ENCODE measurements at regions not wholly inside any gene's neighbourhood (a gene's known extent, or its start where the extent isn't known, plus 50 kb on each side); places are given as distances from the start of the nearest gene placed in this dataset.
"Not testable (repeated sequence)": the region's sequence is repeated elsewhere in the genome, so short reads cannot be mapped to it uniquely, and the experiment has no call there.

DNA sequence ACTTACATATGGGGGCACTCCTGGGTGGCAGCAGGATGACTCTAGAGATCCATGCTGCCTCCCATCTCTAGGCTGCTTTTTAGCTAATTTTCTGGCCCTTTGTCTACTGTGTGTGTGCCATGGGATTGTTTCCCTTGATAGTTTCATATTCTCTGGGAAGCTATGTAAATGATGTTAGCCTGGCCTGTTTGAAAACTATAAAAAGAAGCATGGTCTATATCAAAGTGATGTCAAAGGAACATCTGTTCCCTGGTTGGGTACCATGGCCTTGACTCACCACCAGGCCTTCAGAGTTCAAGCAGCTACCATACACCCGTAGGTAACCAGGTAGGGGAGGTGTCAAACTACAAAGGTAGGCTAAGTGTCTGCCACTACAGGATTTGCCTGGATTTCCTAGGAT, 310.4 kb downstream of the FRK start:
- H3K4me2 ChIP-seq (ENCODE audit: low read depth, low read length) = no peak overlapping the region

DNA sequence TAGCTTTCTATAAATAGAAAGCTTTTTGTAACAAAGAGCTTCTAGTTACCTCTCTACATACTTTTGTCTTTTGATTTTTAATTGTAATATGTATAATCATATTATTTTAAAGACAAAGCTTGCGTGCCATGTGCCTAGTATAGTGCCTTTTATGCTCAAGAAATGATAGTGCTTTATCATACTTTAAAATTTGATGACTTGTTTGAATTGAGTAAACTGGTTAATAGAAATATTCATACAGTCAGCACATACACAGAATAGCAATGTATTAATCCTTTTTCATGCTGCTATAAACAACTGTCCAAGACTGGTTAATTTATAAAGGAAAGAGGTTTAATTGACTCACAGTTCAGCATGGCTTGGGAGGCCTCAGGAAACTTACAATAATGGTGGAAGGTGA, 313.0 kb downstream of the FRK start:
- TF ChIP-seq EZH2 (optimal IDR thresholded peaks at IDR 0.05; ENCODE audit: low read depth, low read length) (no peak), EZH2phosphoT487 (IDR thresholded peaks at IDR 0.05; ENCODE audit: low read length) (no peak)
- TF ChIP-seq, protein P1, sequence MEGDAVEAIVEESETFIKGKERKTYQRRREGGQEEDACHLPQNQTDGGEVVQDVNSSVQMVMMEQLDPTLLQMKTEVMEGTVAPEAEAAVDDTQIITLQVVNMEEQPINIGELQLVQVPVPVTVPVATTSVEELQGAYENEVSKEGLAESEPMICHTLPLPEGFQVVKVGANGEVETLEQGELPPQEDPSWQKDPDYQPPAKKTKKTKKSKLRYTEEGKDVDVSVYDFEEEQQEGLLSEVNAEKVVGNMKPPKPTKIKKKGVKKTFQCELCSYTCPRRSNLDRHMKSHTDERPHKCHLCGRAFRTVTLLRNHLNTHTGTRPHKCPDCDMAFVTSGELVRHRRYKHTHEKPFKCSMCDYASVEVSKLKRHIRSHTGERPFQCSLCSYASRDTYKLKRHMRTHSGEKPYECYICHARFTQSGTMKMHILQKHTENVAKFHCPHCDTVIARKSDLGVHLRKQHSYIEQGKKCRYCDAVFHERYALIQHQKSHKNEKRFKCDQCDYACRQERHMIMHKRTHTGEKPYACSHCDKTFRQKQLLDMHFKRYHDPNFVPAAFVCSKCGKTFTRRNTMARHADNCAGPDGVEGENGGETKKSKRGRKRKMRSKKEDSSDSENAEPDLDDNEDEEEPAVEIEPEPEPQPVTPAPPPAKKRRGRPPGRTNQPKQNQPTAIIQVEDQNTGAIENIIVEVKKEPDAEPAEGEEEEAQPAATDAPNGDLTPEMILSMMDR (IDR thresholded peaks at IDR 0.05; ENCODE audit: low read length) = no peak
- no peak overlapping the region for H3K9ac ChIP-seq (ENCODE audit: low read length)
- no peaks in the 10 kb centered on the region for H3K79me2 ChIP-seq (ENCODE audit: low read length)
- no peak overlapping the region for H3K4me3 ChIP-seq (ENCODE audit: low read length)
- H3K4me2 ChIP-seq (ENCODE audit: low read depth, low read length) = no peak overlapping the region
- H3K36me3 ChIP-seq (replicated peaks; ENCODE audit: insufficient read depth, low read length) = no peaks in the 10 kb centered on the region
- no peak overlapping the region for H3K27ac ChIP-seq (ENCODE audit: low read length)
- H4K20me1 ChIP-seq (ENCODE audit: insufficient read depth, low read length) = no peaks in the 10 kb centered on the region
- no peaks in the 10 kb centered on the region for H3K27me3 ChIP-seq (replicated peaks; ENCODE audit: insufficient read depth, low read length)
- H3K9me3 ChIP-seq (replicated peaks; ENCODE audit: insufficient read depth, low read length) = no peaks in the 10 kb centered on the region
- no peaks in the 10 kb centered on the region for H3K9me2 ChIP-seq (replicated peaks; ENCODE audit: insufficient read depth, low read length)
- no peak overlapping the region for H2AFZ ChIP-seq (ENCODE audit: low read length)
- no peak for DNase-seq
- no peaks in the 10 kb centered on the region for H3K4me1 ChIP-seq (ENCODE audit: low read length)
- H3F3A ChIP-seq (ENCODE audit: insufficient read depth, low read length) = no peaks in the 10 kb centered on the region

More for the DNA sequence above, 310.4 kb downstream of the FRK start:
- no peaks in the 10 kb centered on the region for H3K9me3 ChIP-seq (replicated peaks; ENCODE audit: insufficient read depth, low read length)
- no peaks in the 10 kb centered on the region for H3K27me3 ChIP-seq (replicated peaks; ENCODE audit: insufficient read depth, low read length)
- H3K9ac ChIP-seq (ENCODE audit: low read length) = no peak overlapping the region
- H3K79me2 ChIP-seq (ENCODE audit: low read length) = no peaks in the 10 kb centered on the region
- DNase-seq = no peak
- no peaks in the 10 kb centered on the region for H3K4me1 ChIP-seq (ENCODE audit: low read length)
- no peaks in the 10 kb centered on the region for H3F3A ChIP-seq (ENCODE audit: insufficient read depth, low read length)
- H2AFZ ChIP-seq (ENCODE audit: low read length) = no peak overlapping the region
- TF ChIP-seq, protein P1 (IDR thresholded peaks at IDR 0.05; ENCODE audit: low read length) = no peak
- no peak for TF ChIP-seq EZH2phosphoT487 (IDR thresholded peaks at IDR 0.05; ENCODE audit: low read length)
- TF ChIP-seq EZH2 (optimal IDR thresholded peaks at IDR 0.05; ENCODE audit: low read depth, low read length) = no peak
- no peaks in the 10 kb centered on the region for H4K20me1 ChIP-seq (ENCODE audit: insufficient read depth, low read length)
- no peak overlapping the region for H3K27ac ChIP-seq (ENCODE audit: low read length)
- no peaks in the 10 kb centered on the region for H3K36me3 ChIP-seq (replicated peaks; ENCODE audit: insufficient read depth, low read length)
- no peak overlapping the region for H3K4me3 ChIP-seq (ENCODE audit: low read length)
- H3K9me2 ChIP-seq (replicated peaks; ENCODE audit: insufficient read depth, low read length) = no peaks in the 10 kb centered on the region

DNA sequence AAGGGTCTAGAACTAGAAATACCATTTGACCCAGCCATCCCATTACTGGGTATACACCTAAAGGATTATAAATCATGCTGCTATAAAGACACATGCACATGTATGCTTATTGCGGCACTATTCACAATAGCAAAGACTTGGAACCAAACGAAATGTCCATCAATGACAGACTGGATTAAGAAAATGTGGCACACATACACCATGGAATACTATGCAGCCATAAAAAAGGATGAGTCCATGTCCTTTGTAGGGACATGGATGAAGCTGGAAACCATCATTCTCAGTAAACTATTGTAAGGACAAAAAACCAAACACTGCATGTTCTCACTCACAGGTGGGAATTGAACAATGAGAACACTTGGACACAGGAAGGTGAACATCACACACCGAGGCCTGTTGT, 314.1 kb downstream of the FRK start:
- DNase-seq; H3K27me3 ChIP-seq (replicated peaks; ENCODE audit: insufficient read depth, low read length); H3K4me1 ChIP-seq (ENCODE audit: low read length); H3F3A ChIP-seq (ENCODE audit: insufficient read depth, low read length); H4K20me1 ChIP-seq (ENCODE audit: insufficient read depth, low read length); H3K9me2 ChIP-seq (replicated peaks; ENCODE audit: insufficient read depth, low read length); H3K9me3 ChIP-seq (replicated peaks; ENCODE audit: insufficient read depth, low read length); H3K9ac ChIP-seq (ENCODE audit: low read length); H2AFZ ChIP-seq (ENCODE audit: low read length); H3K4me2 ChIP-seq (ENCODE audit: low read depth, low read length); H3K36me3 ChIP-seq (replicated peaks; ENCODE audit: insufficient read depth, low read length); H3K27ac ChIP-seq (ENCODE audit: low read length); H3K79me2 ChIP-seq (ENCODE audit: low read length); H3K4me3 ChIP-seq (ENCODE audit: low read length): not testable (repeated sequence)

DNA sequence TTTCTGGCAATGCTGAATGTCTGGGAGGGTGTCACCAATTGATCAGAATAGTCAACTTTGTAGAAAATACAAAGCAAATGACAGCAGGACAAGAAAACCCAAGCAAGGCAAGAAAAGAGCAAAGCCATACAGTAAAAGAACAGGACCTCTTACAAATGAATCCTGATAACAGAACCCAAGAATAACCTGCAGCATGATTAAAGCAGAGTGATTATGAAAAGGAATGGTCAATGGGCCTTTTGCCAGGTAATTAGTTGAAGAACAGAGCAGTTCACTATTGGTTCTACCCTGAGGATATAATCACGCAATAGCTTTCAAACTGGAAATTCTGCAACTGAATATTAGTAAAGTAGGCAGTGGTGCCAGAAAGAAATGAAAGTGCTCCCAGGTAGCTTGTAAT, 319.8 kb downstream of the FRK start:
- no peak for DNase-seq
- H3K9me3 ChIP-seq (replicated peaks; ENCODE audit: insufficient read depth, low read length) = no peaks in the 10 kb centered on the region
- no peak overlapping the region for H3K4me3 ChIP-seq (ENCODE audit: low read length)
- no peak overlapping the region for H3K27ac ChIP-seq (ENCODE audit: low read length)
- no peak overlapping the region for H3K4me2 ChIP-seq (ENCODE audit: low read depth, low read length)
- H3F3A ChIP-seq (ENCODE audit: insufficient read depth, low read length) = no peaks in the 10 kb centered on the region
- H3K9ac ChIP-seq (ENCODE audit: low read length) = no peak overlapping the region
- no peak overlapping the region for H2AFZ ChIP-seq (ENCODE audit: low read length)
- H3K79me2 ChIP-seq (ENCODE audit: low read length) = no peaks in the 10 kb centered on the region
- H3K9me2 ChIP-seq (replicated peaks; ENCODE audit: insufficient read depth, low read length) = no peaks in the 10 kb centered on the region
- H3K27me3 ChIP-seq (replicated peaks; ENCODE audit: insufficient read depth, low read length) = no peaks in the 10 kb centered on the region
- H4K20me1 ChIP-seq (ENCODE audit: insufficient read depth, low read length) = no peaks in the 10 kb centered on the region
- no peaks in the 10 kb centered on the region for H3K4me1 ChIP-seq (ENCODE audit: low read length)
- TF ChIP-seq EZH2 (optimal IDR thresholded peaks at IDR 0.05; ENCODE audit: low read depth, low read length) (no peak), EZH2phosphoT487 (IDR thresholded peaks at IDR 0.05; ENCODE audit: low read length) (no peak)
- no peaks in the 10 kb centered on the region for H3K36me3 ChIP-seq (replicated peaks; ENCODE audit: insufficient read depth, low read length)
